HepG2 (cell line): ENCODE measurements at regions not wholly inside any gene's neighbourhood (a gene's known extent, or its start where the extent isn't known, plus 50 kb on each side); places are given as distances from the start of the nearest gene placed in this dataset.

Experiments
- CBX2 ChIP-seq, 2 experiments: fragments of 200-600 bp in 1 of 2; sonication (generic); formaldehyde crosslinking in 1 of 2; IDR thresholded peaks; 2 replicates each; pipeline versions ENCODE4 v1.7.0 to v1.8.1; 2018 to 2022; ENCODE audit warnings: low read depth in 2 of 2, low read length in 1 of 2, mild to moderate bottlenecking in 1 of 2, missing genetic modification reagents in 1 of 2
- DR1 ChIP-seq: sonication (generic); formaldehyde crosslinking; IDR thresholded peaks from 2 replicates; pipeline ENCODE4 v1.8.0; 2021; ENCODE audit warnings: mild to moderate bottlenecking, missing genetic modification reagents, inconsistent platforms
- FOSL1 ChIP-seq: sonication (generic); formaldehyde crosslinking; IDR thresholded peaks from 2 replicates; pipeline ENCODE4 v1.9.0; 2021; ENCODE audit warnings: missing genetic modification reagents, borderline replicate concordance
- IKZF1 ChIP-seq: fragments of 450-650 bp; IDR thresholded peaks from 2 replicates; pipeline ENCODE4 v1.7.1; 2016
- KDM1A ChIP-seq: IDR thresholded peaks from 2 replicates; pipeline ENCODE4 v1.6.1; 2016; ENCODE audit warnings: missing compliant biosample characterization
- SRSF4 ChIP-seq: fragments of 200-400 bp; formaldehyde crosslinking; IDR thresholded peaks from one replicate; pipeline ENCODE4 v1.6.1; 2018; ENCODE audit warnings: mild to moderate bottlenecking, low read depth, low read length, moderate library complexity; ENCODE audit not compliant: poor library complexity, severe bottlenecking
- TBP ChIP-seq: sonication (generic); formaldehyde crosslinking; IDR thresholded peaks from 2 replicates; pipeline ENCODE4 v1.5.0; 2020; ENCODE audit warnings: missing genetic modification reagents
- TGIF2 ChIP-seq: IDR thresholded peaks from 2 replicates; pipeline ENCODE4 v1.6.1; 2016; ENCODE audit warnings: control low read depth, missing compliant biosample characterization
- ZMAT3 ChIP-seq: sonication (generic); formaldehyde crosslinking; conservative IDR thresholded peaks from 2 replicates; pipeline ENCODE4 v1.7.0; 2021; ENCODE audit warnings: missing genetic modification reagents
- ZNF337 ChIP-seq: sonication (generic); formaldehyde crosslinking; IDR thresholded peaks from 2 replicates; pipeline ENCODE4 v1.5.1; 2020; ENCODE audit warnings: missing genetic modification reagents, low read depth, mild to moderate bottlenecking, borderline replicate concordance
- ZNF614 ChIP-seq: IDR thresholded peaks from 2 replicates; pipeline ENCODE4 v1.6.1; 2018; ENCODE audit warnings: missing biosample characterization, missing genetic modification reagents, inconsistent platforms, borderline replicate concordance
- TF ChIP-seq, protein P1 (sequence below): sonication (generic); formaldehyde crosslinking; IDR thresholded peaks from 2 replicates; pipeline ENCODE4 v1.5.0; 2020; ENCODE audit warnings: mild to moderate bottlenecking, missing genetic modification reagents
- TF ChIP-seq, protein P2 (sequence below): sonication (generic); formaldehyde crosslinking; IDR thresholded peaks from 2 replicates; pipeline ENCODE4 v1.5.1; 2020; ENCODE audit warnings: missing genetic modification reagents, mild to moderate bottlenecking, borderline replicate concordance
- TF ChIP-seq, protein P3 (sequence below): IDR thresholded peaks from 2 replicates; pipeline ENCODE4 v1.6.1; 2016
- TF ChIP-seq, protein P4 (sequence below): sonication (generic); formaldehyde crosslinking; IDR thresholded peaks from 2 replicates; pipeline ENCODE4 v1.4.0; 2020; ENCODE audit warnings: mild to moderate bottlenecking, missing genetic modification reagents
- TF ChIP-seq, protein P5 (sequence below): sonication (generic); formaldehyde crosslinking; IDR thresholded peaks from 2 replicates; pipeline ENCODE4 v1.4.0; 2020; ENCODE audit warnings: missing genetic modification reagents
- TF ChIP-seq, protein P6 (sequence below): sonication (generic); formaldehyde crosslinking; IDR thresholded peaks from 2 replicates; pipeline ENCODE4 v1.4.0; 2020; ENCODE audit warnings: mild to moderate bottlenecking, missing genetic modification reagents
- TF ChIP-seq, protein P7 (sequence below): IDR thresholded peaks from 2 replicates; pipeline ENCODE4 v1.6.1; 2016; ENCODE audit warnings: missing genetic modification reagents, missing compliant biosample characterization

DNA sequence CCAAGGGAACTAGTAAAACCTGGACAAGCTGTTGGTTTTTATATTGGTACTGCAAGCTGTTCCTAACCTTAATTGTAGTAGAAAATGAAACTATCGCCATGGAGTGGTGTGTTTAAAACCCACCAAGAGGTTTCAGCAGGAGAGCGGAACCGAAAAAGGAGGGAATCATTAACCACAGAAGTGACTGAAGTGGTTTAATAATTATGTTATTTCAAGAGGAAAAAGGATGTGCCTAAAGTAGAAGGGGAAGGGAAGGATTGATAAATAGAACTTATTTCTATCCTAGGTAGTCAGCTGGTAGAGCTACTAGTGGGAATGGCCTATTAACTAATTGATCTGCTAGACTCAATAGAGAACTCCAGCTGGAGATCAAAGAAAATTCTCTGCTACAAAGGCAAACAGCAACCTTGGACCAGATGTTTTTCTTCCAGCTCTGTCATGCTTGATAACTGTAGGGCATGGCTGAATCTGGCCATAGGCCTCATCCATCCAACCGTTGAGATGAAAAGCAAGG lies 91.8 kb downstream of the BAMBI start (continued):
- 0 out of 2 replicates have a peak, but pooled peaks have one; percentile 62 for TF ChIP-seq ZNF614 (CRISPR knock-in tag)
- no peak for TF ChIP-seq ZNF337 (CRISPR knock-in tag)
- TF ChIP-seq, protein P1, sequence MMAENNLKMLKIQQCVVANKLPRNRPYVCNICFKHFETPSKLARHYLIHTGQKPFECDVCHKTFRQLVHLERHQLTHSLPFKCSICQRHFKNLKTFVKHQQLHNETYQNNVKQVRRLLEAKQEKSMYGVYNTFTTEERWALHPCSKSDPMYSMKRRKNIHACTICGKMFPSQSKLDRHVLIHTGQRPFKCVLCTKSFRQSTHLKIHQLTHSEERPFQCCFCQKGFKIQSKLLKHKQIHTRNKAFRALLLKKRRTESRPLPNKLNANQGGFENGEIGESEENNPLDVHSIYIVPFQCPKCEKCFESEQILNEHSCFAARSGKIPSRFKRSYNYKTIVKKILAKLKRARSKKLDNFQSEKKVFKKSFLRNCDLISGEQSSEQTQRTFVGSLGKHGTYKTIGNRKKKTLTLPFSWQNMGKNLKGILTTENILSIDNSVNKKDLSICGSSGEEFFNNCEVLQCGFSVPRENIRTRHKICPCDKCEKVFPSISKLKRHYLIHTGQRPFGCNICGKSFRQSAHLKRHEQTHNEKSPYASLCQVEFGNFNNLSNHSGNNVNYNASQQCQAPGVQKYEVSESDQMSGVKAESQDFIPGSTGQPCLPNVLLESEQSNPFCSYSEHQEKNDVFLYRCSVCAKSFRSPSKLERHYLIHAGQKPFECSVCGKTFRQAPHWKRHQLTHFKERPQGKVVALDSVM (CRISPR knock-in tag) = no peak
- TF ChIP-seq, protein P2, sequence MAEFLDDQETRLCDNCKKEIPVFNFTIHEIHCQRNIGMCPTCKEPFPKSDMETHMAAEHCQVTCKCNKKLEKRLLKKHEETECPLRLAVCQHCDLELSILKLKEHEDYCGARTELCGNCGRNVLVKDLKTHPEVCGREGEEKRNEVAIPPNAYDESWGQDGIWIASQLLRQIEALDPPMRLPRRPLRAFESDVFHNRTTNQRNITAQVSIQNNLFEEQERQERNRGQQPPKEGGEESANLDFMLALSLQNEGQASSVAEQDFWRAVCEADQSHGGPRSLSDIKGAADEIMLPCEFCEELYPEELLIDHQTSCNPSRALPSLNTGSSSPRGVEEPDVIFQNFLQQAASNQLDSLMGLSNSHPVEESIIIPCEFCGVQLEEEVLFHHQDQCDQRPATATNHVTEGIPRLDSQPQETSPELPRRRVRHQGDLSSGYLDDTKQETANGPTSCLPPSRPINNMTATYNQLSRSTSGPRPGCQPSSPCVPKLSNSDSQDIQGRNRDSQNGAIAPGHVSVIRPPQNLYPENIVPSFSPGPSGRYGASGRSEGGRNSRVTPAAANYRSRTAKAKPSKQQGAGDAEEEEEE = no peak
- TF ChIP-seq TBP (CRISPR knock-in tag) = no peak
- no peak for TF ChIP-seq DR1
- TF ChIP-seq IKZF1 = no peak
- no peak for TF ChIP-seq ZMAT3 (CRISPR knock-in tag)
- TF ChIP-seq, protein P3, sequence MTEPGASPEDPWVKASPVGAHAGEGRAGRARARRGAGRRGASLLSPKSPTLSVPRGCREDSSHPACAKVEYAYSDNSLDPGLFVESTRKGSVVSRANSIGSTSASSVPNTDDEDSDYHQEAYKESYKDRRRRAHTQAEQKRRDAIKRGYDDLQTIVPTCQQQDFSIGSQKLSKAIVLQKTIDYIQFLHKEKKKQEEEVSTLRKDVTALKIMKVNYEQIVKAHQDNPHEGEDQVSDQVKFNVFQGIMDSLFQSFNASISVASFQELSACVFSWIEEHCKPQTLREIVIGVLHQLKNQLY (CRISPR knock-in tag) = peak; percentile 62; the same call in 1 of the 2 replicates
- no peak for TF ChIP-seq CBX2 (IDR thresholded peaks at IDR 0.05; ENCODE audit: low read depth, low read length)
- TF ChIP-seq CBX2 (CRISPR knock-in tag; IDR thresholded peaks at IDR 0.05; ENCODE audit: low read depth) = no peak
- TF ChIP-seq, protein P4, sequence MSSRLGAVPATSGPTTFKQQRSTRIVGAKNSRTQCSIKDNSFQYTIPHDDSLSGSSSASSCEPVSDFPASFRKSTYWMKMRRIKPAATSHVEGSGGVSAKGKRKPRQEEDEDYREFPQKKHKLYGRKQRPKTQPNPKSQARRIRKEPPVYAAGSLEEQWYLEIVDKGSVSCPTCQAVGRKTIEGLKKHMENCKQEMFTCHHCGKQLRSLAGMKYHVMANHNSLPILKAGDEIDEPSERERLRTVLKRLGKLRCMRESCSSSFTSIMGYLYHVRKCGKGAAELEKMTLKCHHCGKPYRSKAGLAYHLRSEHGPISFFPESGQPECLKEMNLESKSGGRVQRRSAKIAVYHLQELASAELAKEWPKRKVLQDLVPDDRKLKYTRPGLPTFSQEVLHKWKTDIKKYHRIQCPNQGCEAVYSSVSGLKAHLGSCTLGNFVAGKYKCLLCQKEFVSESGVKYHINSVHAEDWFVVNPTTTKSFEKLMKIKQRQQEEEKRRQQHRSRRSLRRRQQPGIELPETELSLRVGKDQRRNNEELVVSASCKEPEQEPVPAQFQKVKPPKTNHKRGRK (CRISPR knock-in tag) = no peak
- TF ChIP-seq TGIF2 (CRISPR knock-in tag) = no peak
- TF ChIP-seq, protein P5, sequence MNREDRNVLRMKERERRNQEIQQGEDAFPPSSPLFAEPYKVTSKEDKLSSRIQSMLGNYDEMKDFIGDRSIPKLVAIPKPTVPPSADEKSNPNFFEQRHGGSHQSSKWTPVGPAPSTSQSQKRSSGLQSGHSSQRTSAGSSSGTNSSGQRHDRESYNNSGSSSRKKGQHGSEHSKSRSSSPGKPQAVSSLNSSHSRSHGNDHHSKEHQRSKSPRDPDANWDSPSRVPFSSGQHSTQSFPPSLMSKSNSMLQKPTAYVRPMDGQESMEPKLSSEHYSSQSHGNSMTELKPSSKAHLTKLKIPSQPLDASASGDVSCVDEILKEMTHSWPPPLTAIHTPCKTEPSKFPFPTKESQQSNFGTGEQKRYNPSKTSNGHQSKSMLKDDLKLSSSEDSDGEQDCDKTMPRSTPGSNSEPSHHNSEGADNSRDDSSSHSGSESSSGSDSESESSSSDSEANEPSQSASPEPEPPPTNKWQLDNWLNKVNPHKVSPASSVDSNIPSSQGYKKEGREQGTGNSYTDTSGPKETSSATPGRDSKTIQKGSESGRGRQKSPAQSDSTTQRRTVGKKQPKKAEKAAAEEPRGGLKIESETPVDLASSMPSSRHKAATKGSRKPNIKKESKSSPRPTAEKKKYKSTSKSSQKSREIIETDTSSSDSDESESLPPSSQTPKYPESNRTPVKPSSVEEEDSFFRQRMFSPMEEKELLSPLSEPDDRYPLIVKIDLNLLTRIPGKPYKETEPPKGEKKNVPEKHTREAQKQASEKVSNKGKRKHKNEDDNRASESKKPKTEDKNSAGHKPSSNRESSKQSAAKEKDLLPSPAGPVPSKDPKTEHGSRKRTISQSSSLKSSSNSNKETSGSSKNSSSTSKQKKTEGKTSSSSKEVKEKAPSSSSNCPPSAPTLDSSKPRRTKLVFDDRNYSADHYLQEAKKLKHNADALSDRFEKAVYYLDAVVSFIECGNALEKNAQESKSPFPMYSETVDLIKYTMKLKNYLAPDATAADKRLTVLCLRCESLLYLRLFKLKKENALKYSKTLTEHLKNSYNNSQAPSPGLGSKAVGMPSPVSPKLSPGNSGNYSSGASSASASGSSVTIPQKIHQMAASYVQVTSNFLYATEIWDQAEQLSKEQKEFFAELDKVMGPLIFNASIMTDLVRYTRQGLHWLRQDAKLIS (CRISPR knock-in tag) = no peak
- TF ChIP-seq, protein P6, sequence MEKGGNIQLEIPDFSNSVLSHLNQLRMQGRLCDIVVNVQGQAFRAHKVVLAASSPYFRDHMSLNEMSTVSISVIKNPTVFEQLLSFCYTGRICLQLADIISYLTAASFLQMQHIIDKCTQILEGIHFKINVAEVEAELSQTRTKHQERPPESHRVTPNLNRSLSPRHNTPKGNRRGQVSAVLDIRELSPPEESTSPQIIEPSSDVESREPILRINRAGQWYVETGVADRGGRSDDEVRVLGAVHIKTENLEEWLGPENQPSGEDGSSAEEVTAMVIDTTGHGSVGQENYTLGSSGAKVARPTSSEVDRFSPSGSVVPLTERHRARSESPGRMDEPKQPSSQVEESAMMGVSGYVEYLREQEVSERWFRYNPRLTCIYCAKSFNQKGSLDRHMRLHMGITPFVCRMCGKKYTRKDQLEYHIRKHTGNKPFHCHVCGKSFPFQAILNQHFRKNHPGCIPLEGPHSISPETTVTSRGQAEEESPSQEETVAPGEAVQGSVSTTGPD (CRISPR knock-in tag) = no peak
- TF ChIP-seq, protein P7, sequence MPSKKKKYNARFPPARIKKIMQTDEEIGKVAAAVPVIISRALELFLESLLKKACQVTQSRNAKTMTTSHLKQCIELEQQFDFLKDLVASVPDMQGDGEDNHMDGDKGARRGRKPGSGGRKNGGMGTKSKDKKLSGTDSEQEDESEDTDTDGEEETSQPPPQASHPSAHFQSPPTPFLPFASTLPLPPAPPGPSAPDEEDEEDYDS (CRISPR knock-in tag) = 0 out of 2 replicates have a peak, but pooled peaks have one; percentile 22
- TF ChIP-seq FOSL1 (CRISPR knock-in tag) = no peak
- 0 out of 2 replicates have a peak, but pooled peaks have one; percentile 42 for TF ChIP-seq KDM1A
- no peak for TF ChIP-seq SRSF4
